Activated CD8-positive, alpha-beta memory T cell treated with anti-CD3 and anti-CD28 coated beads for 1 hour (primary cell): ENCODE measurements at regions not wholly inside any gene's neighbourhood (a gene's known extent, or its start where the extent isn't known, plus 50 kb on each side); places are given as distances from the start of the nearest gene placed in this dataset.
"Not testable (repeated sequence)": the region's sequence is repeated elsewhere in the genome, so short reads cannot be mapped to it uniquely, and the experiment has no call there.

Experiments
- DNase-seq, 2 donors: peaks; one replicate each; pipeline ENCODE4 v3.0.0-alpha.2; 2020; ENCODE audit warnings: low read depth in 1 of 2; ENCODE audit errors: extremely low read depth in 1 of 2

DNA sequence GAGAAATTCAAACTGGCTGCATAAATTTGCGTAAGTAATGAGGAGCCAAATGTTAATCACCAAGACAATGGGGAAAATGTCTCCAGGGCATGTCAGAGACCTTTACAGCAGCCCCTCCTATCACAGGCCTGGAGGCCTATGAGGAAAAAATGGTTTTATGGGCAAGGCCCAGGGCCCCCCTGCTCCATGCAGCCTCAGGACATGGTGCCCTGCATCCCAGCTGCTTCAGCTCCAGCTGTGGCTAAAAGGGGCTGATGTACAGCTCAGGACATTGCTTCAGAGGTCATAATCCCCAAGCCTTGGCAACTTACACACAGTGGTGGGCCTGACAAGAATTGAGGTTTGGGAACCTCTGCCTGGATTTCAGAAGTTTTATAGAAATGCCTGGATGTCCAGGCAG lies 126.2 kb upstream of the TGFBR2 start:
- DNase-seq, result not testable (repeated sequence)

DNA sequence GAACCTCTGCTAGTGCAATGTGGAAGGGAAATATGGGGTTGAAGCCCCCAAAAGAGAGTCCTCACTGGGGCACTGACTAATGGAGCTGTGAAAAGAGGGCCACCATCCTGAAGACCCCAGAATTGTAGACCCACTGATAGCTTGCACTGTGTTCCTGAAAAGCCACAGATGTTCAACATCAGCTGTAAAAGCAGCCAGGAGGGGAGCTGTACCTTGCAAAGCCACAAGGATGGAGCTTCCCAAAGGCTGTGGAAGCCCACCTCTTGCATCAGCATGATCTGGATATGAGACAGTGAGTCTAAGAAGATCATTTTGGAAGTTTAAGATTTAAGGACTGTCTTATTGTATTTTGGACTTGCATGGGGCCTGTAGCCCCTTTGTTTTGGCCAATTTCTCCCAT lies 125.8 kb upstream of the TGFBR2 start:
- no peak for DNase-seq

DNA sequence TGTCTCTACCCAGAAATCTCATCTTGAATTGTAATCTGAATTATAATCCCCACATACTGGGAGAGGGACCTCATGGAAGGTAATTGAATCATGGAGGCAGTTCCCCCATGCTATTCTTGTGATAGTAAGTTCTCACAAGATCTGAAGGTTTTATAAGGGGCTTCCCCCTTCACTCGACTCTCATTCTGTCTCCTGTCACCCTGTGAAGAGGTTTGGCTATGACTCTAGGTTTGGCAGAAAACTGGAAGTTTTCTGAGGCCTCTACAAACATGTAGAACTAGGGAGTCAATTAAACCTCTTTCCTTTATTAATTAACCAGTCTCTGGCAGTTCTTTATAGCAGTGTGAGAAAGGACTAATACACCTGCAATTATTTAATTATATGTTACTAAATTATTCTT lies 125.2 kb upstream of the TGFBR2 start:
- no peak for DNase-seq

DNA sequence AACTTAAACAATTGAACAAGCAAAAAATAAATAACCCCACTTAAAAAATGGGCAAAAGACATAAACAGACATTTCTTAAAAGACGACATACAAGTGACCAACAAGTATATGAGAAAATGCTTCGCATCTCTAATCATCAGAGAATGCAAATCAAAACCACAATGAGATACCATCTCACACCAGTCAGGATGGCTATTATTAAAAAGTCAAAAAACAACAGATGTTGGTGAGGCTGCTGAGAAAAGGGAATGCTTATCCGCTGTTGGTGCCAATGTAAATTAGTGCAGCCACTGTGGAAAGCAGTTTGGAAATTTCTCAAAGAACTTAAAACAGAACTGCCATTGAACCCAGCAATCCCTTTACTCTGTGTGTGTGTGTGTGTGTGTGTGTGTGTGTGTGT lies 122.2 kb upstream of the TGFBR2 start:
- DNase-seq, result not testable (repeated sequence)

DNA sequence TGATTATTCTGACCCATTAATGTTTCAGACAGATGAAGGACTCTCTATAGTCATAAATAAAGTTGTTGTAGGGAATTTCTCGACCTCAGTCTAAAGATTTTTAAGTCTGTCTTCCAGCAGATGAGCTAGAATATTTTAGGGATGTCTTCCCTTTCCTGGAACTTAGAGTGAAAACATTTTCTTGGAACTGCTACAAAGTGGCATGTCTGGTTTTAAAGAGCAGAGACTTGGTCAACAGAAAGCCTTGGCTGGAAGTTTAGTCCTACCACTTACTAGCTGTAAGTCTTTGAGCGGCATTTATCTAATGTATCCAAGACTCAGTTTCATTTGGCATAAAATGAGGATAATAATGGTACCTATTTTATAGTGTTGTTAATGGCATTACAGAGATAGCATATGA lies 120.0 kb upstream of the TGFBR2 start:
- DNase-seq, result no peak

DNA sequence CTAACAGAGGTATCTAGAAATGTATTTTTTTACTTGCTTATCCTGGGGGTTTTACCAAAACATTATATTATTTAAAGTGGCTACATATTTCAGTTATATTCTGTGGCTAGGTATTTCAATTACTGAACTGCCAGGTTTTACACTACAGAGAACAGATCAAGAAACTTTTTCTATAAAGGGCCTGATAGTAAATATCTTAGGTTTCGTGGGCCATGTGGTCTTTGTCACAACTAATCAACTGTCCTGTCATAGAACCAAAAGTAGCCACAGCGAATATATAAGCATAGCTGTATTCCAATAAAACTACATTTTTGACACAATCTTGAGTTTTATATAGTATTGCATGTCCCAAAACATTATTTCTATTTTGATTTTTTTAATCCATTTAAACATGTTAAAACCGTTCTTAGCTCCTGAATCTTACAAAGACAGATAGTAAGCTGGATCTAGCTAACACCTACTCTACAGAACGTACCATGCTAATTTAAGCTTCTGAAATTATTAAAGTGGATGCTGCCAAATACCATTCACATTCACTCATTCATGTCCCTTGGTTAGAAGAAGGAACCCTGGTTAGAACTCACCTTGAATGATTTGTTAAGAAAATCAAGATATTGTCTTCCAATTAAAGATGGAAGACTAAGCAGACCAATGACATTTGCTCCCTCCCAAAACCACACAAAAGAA lies 118.2 kb upstream of the TGFBR2 start:
- no peak for DNase-seq

DNA sequence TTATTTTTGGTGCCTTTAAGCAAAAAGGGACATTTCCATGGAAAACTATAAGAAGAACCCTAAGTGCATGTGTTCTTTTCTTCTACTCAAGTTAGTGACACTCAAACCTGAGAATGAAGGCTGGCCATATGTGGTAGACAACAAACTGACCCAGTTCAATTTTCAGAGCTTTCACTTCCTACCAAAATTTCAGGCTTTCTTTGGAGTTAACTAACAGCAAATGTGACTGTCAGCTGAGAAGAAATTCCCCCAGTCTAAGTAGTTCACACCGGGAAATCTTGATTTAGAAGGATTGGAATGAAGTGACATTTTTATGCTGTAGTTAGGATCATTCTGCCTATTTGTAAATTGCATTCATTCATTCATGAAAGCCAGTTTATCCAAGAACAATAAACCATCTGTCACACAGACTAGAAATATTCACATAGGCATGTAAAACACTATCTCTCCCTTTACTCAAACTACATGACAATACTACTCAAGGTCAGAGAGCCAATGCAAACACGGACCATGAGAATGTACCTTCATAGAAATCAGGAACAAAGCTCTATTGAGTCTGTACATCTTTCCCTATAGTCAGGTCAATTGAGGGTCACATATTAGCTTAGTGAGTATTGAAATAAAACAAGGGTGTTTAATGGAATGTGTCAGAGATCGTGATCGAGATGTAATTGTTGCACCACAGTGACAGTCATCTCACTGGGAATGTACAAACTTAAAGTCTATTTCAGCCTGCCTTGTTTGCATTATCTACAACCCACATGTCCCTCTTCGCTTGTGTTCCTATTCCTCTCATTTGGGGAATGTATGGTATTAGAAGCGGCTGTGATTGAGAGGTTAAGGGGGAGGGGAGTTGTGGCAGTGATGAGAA lies 113.8 kb upstream of the TGFBR2 start:
- no peak for DNase-seq

DNA sequence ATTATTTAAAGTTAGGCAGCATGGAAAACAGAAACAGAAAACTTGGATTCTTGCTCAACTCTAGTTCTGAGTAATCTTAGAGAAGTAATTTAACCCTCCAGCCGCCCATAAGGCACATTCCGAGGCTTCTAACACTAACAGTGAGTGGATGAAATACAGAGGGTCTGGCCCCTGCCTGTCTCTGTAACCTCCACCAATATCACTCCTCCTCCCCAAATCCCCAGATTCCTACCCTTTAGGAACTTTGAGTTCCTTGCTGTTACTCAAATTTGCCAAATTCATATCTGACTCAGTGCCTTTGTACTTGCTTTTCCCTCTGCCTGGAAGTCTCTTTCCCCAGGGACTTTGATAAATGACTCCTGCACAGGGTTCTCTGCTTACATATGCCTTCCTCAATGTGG lies 112.5 kb upstream of the TGFBR2 start:
- DNase-seq, result no peak

DNA sequence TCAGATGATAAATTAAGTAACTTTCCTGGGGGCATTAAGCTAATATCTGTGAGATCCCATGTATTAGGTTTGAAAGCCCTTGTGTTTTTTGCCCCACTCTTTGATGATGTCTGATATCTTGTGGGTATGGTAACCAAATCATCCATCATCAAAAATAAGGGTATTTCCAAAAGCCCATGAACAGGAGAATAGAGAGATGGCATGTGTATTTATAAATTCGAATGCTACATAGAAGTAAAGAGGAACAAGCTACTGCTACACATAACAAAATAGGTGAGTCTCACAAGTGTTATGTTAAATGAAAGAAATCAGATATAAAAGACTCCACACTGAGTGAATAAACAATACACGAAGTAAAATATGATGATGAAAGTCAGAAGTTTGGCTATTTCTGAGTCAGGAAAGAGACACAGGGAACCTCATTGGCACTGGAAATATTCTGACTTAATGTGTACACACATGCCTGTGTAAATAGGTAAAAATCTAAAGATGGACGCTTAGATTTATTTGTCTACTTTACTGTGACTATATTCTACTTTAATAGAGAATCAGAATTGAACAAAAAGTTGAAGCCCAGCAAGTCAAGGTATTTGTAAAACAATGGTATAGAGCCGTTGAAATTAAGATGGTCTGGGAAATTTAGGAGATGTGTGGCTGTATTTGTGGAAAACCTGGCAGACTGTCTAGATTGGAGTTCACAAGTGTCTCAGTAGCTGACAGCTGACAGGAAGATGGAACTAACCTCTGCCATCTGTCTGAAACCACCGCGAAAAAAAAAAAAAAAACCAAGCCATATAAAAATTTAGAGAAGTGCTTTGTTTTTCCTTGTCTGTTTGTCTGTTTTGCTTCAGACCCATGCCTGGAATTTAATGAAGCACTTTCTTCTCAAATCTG lies 111.0 kb upstream of the TGFBR2 start:
- no peak for DNase-seq

DNA sequence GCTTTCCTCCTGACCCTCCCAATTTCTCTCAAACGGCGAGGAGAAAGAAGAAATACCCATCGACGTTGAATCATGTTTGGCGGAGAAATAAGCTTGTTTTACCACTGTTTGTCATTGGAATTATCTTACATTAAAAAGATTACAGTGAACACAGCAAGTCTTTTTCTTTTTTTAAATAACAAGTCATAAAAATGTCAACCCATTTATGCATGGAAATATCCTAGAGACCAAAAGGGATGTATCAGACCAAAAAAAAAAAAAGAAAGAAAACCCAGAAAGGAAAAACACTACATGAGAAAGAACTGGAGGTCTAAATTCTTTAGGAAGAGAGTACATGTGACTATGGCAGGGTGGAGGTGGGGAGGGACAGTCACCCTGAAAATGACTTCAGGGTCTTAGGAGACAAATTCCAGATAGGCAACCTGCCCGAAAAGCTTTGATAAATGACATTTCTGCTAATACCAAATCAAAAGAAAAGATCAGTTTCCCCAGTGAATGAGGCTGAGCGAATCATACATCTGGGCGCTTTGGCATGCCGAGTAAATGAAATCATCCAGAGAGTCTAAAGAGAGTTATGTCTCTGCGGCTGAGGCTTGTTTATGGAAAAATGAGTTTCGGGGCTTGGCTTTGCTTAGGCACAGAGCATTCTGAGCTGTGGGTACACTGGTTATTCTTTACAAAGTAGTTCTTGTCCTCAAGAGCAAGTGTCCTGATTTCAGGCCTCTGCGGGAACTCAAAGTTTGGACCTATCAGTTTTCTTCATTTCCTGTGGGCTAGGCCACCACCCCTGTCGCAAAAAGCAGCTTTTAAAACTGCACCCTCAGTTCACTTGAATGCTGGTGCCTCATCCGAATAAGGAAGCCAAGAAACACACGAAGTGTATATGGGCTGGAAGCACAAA lies 110.1 kb upstream of the TGFBR2 start:
- DNase-seq, result no peak

DNA sequence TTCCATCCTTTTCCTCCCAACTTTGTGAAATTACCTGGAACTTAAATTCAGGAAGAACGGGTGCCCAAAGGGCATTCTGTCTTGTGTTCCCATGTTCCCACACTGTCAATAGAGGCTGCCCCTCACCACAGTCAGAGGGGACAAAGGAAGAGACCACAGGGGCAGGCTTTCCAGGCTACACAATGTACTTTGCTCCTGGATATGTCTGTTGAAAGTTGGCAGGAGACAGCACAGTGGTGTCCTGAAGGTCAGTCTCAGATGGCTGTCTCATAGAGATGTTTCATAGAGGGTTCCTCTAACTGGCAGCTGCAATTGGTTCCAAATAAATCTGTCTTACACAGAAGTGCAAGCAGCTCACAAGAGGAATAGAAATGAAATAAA lies 107.8 kb upstream of the TGFBR2 start:
- DNase-seq, result no peak

DNA sequence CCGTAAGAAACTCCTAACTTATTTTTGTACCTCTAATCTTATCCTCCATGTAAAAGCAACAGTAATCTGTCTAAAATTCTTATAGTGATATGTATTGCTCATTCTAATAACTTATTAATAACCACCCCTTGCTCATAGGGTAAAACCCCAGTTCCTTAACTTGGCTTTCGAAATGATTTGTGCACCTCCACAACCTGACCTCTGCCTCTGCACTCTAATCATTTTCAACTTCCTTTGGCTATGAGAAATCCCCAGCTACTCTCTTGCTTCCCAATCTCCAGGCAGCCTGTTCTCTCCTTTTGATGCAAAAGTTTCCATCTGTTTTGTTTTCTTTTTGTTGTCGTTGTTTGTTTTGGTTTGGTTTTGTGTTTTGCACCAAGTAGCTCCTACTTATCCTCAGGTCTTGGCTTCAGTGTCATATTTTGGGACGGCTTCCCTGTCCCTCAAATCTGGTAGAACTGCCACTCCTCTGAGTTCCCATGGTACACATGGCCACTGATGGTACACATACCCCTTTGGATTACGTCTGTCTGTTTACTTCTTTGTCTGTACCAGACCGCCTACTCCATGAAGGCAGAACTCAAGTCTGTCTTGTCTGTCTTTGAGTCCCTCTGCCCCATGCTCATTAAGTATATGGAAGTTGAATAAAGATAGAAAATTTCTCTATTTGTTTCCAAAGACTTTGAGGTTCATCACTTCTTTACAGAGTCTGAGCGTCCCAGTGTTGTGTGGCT lies 105.6 kb upstream of the TGFBR2 start:
- no peak for DNase-seq

DNA sequence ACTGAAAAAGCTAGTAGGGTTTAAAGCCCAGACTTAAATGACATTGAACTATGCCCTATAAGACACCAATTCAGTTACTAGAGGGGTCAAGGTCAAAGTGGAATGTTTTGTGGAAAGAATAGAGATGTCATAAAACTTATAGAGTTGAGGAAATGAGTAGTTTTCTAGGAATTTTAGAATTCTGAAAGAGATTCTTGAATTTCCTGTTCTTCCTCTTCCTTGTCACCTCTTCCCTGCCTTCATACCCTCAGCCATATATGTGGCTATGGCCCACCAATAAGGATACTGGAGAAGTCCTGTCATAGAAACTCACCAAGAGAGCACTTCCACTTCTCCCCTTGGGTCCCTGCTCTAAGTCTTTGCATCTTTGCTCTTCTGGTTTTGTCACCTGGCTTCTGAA lies 104.9 kb upstream of the TGFBR2 start:
- no peak for DNase-seq

DNA sequence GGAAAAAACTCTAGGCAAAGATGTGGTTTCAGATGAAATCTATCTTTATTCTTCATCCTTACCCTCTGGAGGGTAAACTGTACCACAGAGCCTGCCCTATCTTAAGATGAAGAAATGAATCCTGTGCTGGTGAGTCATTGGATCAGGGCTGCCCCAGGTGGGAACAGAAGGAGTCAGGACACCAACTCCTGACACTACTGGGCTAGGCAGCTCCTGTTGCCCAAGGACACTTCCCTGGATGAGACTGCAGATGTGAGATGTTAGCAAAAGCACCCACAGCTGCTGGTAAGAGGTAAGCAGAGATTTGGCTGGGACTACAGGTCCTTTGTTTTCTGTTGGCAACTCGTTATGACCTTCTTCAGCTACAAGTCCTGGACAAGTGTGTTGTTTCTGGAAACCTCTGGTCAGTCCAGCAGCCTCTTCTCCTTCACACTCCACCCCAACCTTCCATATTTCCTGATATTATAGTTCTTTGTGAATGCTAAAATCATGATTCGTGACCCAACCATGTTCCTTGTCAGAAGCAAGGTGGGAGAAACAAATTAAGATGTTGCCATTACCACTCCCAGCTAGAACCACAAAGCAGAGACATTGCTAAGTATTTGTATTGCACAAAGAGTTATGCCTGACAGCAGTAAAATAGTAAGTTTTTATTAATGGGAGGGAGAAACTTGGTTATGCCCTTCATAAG lies 104.2 kb upstream of the TGFBR2 start:
- DNase-seq, result no peak

DNA sequence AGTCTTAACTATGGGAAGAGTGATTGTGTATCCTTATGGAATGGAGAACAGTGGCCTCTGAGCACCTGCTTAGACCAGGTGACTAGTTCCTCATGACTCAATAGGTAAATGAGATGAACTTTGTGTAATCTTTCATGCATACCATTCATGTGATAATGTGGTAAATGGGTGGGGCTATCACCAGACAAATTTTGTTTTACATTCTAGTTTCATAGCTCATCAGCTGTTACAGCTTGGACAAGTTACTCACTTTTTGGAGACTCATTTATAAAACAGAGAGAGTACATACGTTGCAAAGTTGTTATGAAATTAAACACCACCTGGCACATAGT lies 103.7 kb upstream of the TGFBR2 start:
- DNase-seq, result no peak

DNA sequence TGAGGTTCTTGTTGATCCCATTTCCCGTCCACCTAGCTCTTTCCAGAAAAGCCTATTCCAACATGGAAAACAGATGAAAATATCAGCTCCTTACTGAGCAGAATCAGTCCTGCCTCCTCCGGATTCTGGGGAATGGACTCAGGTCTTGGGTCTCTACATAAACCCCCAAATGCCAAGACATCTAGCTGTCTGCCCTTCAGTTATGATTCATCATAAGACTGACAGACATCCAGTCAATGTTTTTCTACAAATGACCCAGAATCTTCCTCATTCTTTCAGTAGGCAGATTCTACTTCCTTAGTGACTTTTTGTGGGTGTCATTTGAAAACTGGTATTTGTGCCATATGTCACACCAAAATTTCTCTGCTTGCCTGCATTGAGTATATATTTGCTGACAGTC lies 103.0 kb upstream of the TGFBR2 start:
- DNase-seq, result no peak

DNA sequence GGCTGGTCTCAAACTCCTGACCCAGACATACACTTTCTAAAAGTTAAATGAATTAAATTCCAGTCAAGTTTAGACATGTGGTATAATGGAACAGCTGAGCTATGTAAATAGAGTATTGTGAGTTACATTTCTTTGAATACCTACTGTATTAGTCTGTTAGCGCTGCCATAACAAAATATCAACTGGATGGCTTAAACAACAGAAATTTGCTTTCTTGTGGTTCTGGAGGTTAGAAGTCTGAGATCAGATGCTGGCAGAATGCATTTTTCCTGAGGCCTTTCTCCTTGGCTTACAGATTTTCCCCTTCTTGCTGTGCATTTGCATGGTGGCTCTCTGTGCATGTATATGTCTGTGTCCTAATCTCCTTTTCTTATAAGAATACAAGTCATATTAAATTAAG lies 101.5 kb upstream of the TGFBR2 start:
- no peak for DNase-seq

DNA sequence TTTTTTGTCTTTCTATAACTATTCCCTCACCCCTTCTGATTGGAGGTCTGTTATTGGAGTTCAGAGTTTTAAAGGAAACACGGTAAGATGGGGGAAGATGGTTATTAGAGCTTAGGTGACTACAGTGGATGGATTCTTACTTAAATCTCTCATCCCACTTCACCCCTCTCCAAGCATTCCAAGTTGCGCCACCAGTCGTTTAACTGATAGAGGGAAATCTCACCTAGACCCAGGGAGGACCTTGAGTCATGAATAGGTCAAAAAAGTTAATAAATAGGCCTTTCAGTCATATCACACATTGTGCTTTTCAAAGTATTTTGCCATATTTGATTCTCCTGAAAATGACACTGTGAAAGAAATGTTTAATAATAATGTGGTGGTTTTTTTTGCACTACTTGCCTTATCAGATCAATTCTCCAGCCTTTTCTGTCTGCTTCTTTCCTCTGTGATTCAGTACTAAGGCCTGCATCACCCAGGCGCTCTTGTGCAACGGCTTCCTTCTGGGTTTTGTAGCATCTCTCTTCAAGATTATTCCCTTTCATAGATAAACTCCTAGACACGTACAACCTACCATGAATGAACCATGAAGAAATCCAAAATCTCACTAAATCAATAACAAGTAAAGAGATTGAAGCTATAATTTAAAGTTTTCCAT lies 100.4 kb upstream of the TGFBR2 start:
- no peak for DNase-seq

DNA sequence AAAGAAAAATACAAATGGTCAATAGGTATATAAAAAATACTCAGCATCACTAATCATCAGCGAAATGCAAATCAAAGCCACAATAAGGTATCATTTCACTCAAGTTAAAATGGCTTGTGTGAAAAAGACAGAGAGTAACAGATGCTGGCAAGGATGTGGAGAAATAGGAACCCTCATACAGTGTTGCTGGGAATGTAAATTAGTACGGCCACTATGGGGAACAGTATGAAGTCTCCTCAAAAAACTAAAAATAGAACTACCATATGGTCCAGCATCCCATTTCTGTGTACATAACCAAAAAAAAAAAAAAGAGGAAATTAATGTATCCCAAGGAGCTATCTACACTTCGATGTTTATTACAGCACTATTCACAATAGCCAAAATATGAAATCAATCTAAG lies 98.1 kb upstream of the TGFBR2 start:
- DNase-seq, result no peak
